NCI-H2107 (cell line): ENCODE measurements at regions not wholly inside any gene's neighbourhood (a gene's known extent, or its start where the extent isn't known, plus 50 kb on each side); places are given as distances from the start of the nearest gene placed in this dataset.

Source experiments
- DNase-seq: peaks from one replicate; lab custom pipeline; 2025; lab: John Stamatoyannopoulos, UW

- DNase-seq = no peak
Observed at GRCh38 chr3:182725372-182726251, 67.7 kb upstream of the ATP11B start.

GRCh38 chr3:182726258-182727142 lies 66.8 kb upstream of the ATP11B start:
- no peak for DNase-seq

- DNase-seq = no peak
Observed at GRCh38 chr3:182728238-182728637, 65.1 kb upstream of the ATP11B start.

GRCh38 chr3:182729903-182730674 lies 63.2 kb upstream of the ATP11B start:
- DNase-seq = no peak

GRCh38 chr3:182730675-182731042 lies 62.6 kb upstream of the ATP11B start:
- DNase-seq = no peak

- no peak for DNase-seq
Observed at GRCh38 chr3:182731764-182732163, 61.5 kb upstream of the ATP11B start.

- DNase-seq = no peak
Observed at GRCh38 chr3:182732232-182733015, 60.9 kb upstream of the ATP11B start.

- DNase-seq = no peak
Observed at GRCh38 chr3:182735672-182736071, 57.6 kb upstream of the ATP11B start.

- no peak for DNase-seq
Observed at GRCh38 chr3:182737825-182738224, 55.5 kb upstream of the ATP11B start.

GRCh38 chr3:182738583-182739411 lies 54.5 kb upstream of the ATP11B start:
- DNase-seq = no peak

- DNase-seq = peak; percentile 66
Observed at GRCh38 chr3:182739619-182740018, 53.7 kb upstream of the ATP11B start.

- peak; percentile 86 for DNase-seq
Observed at GRCh38 chr3:182740710-182741109, 52.6 kb upstream of the ATP11B start.

GRCh38 chr3:182741214-182741613 lies 52.1 kb upstream of the ATP11B start:
- no peak for DNase-seq
